IMR-90 (cell line): ENCODE measurements at regions not wholly inside any gene's neighbourhood (a gene's known extent, or its start where the extent isn't known, plus 50 kb on each side); places are given as distances from the start of the nearest gene placed in this dataset.
A peak's percentile ranks its signal among the peaks of the same experiment; 100 is the strongest.

Source experiments
- ATAC-seq: fragments of 200-7000 bp; cut with Tn5 transposase; 2 replicates; pipeline ENCODE4 v1.9.1; 2020; ENCODE audit warnings: low read depth, mild to moderate bottlenecking, moderate library complexity
- BruUV-seq: library from RNA; stranded (reverse); fragments of 400-500 nt; replicated peaks from 2 replicates; lab custom pipeline; 2021; lab: Mats Ljungman, UMichigan
- CTCF ChIA-PET: fragments of 300-600 bp; formaldehyde crosslinking; extraction: SDS; loops from one replicate; lab custom pipeline; 2021; ENCODE audit warnings: antibody characterized with exemption; lab: Yijun Ruan, JAX
- POLR2A ChIA-PET: fragments of 300-600 bp; sonication (Branson Sonifier 250); formaldehyde crosslinking; loops from one replicate; lab custom pipeline; 2022; ENCODE audit warnings: antibody characterized with exemption; ENCODE audit not compliant: unreplicated experiment; lab: Charles Lee
- DNase-seq: peaks from one replicate; pipeline ENCODE4 v3.0.0; 2013
- H2AFZ ChIP-seq: replicated peaks from 2 replicates; pipeline ENCODE3; 2013; ENCODE audit warnings: low read length, mild to moderate bottlenecking; ENCODE audit not compliant: poor library complexity
- H2AK5ac ChIP-seq: 2 replicates; pipeline ENCODE4 v1.6.1; 2013; ENCODE audit warnings: low read depth, low read length, inconsistent platforms
- H2AK9ac ChIP-seq: replicated peaks from 2 replicates; pipeline ENCODE3; 2013; ENCODE audit warnings: mild to moderate bottlenecking, low read depth, low read length, moderate library complexity; ENCODE audit not compliant: poor library complexity
- H2BK120ac ChIP-seq: 2 replicates; pipeline ENCODE4 v1.6.1; 2013; ENCODE audit warnings: low read depth, low read length, inconsistent platforms
- H2BK15ac ChIP-seq: 3 replicates; pipeline ENCODE4 v1.6.1; 2013; ENCODE audit warnings: low read depth, low read length, inconsistent platforms
- H2BK20ac ChIP-seq: 2 replicates; pipeline ENCODE4 v1.6.1; 2013; ENCODE audit warnings: low read depth, mild to moderate bottlenecking, inconsistent platforms, low read length, moderate library complexity
- H2BK5ac ChIP-seq: 2 replicates; pipeline ENCODE4 v1.6.1; 2013; ENCODE audit warnings: mild to moderate bottlenecking, low read depth, low read length, inconsistent platforms; ENCODE audit not compliant: poor library complexity, severe bottlenecking
- H3K14ac ChIP-seq: replicated peaks from 2 replicates; pipeline ENCODE4 v1.6.1; 2013; ENCODE audit warnings: low read depth, low read length, inconsistent platforms
- H3K18ac ChIP-seq: 2 replicates; pipeline ENCODE4 v1.6.1; 2013; ENCODE audit warnings: low read depth, low read length, control low read depth
- H3K23ac ChIP-seq: 2 replicates; pipeline ENCODE4 v1.6.1; 2013; ENCODE audit warnings: low read depth, low read length, inconsistent platforms
- H3K27ac ChIP-seq: 2 replicates; pipeline ENCODE4 v1.5.1; 2013; ENCODE audit warnings: mild to moderate bottlenecking, control low read depth, low read length; ENCODE audit not compliant: insufficient read depth
- H3K27me3 ChIP-seq: 2 replicates; pipeline ENCODE4 v1.6.1; 2013; ENCODE audit warnings: low read length; ENCODE audit not compliant: control insufficient read depth, insufficient read depth
- H3K36me3 ChIP-seq: 2 replicates; pipeline ENCODE4 v1.6.1; 2013; ENCODE audit warnings: low read length, mixed read lengths; ENCODE audit not compliant: control insufficient read depth, insufficient read depth
- H3K4ac ChIP-seq: 2 replicates; pipeline ENCODE4 v1.6.1; 2013; ENCODE audit warnings: low read depth, low read length, inconsistent platforms
- H3K4me1 ChIP-seq: 2 replicates; pipeline ENCODE4 v1.6.1; 2013; ENCODE audit warnings: low read length, mixed read lengths; ENCODE audit not compliant: control insufficient read depth, insufficient read depth
- H3K4me2 ChIP-seq: 2 replicates; pipeline ENCODE4 v1.6.1; 2013; ENCODE audit warnings: low read depth, mild to moderate bottlenecking, control low read depth, low read length, moderate library complexity
- H3K4me3 ChIP-seq: 2 replicates; pipeline ENCODE4 v1.5.1; 2013; ENCODE audit warnings: low read depth, mild to moderate bottlenecking, control low read depth, low read length, moderate library complexity; ENCODE audit not compliant: insufficient read depth
- H3K56ac ChIP-seq: 2 replicates; pipeline ENCODE4 v1.6.1; 2013; ENCODE audit warnings: low read length, inconsistent platforms; ENCODE audit not compliant: insufficient read depth; ENCODE audit errors: extremely low read depth
- H3K79me1 ChIP-seq, 2 experiments: 2 replicates each; pipeline ENCODE4 v1.6.1; 2013; ENCODE audit warnings: low read length in 2 of 2, inconsistent platforms in 1 of 2, low read depth in 1 of 2
- H3K9ac ChIP-seq: 2 replicates; pipeline ENCODE4 v1.6.1; 2013; ENCODE audit warnings: low read depth, low read length, control low read depth
- H3K9me1 ChIP-seq: 2 replicates; pipeline ENCODE4 v1.6.1; 2013; ENCODE audit warnings: low read length, inconsistent platforms; ENCODE audit not compliant: insufficient read depth
- H3K9me3 ChIP-seq: 2 replicates; pipeline ENCODE4 v1.6.1; 2013; ENCODE audit warnings: low read length; ENCODE audit not compliant: control insufficient read depth, insufficient read depth
- H4K20me1 ChIP-seq: 2 replicates; pipeline ENCODE4 v1.6.1; 2013; ENCODE audit warnings: low read length, inconsistent platforms; ENCODE audit not compliant: insufficient read depth
- H4K5ac ChIP-seq: 2 replicates; pipeline ENCODE4 v1.6.1; 2013; ENCODE audit warnings: mild to moderate bottlenecking, low read depth, low read length, control low read depth
- H4K8ac ChIP-seq, 2 experiments: 2 replicates each; pipeline ENCODE4 v1.6.1; 2013; ENCODE audit warnings: low read depth in 2 of 2, low read length in 2 of 2, control low read depth in 1 of 2, inconsistent platforms in 1 of 2
- H4K91ac ChIP-seq: 2 replicates; pipeline ENCODE4 v1.6.1; 2013; ENCODE audit warnings: low read depth, low read length, inconsistent platforms; ENCODE audit not compliant: insufficient read depth
- BHLHE40 ChIP-seq: fragments of 150-350 bp; IDR thresholded peaks from 2 replicates; pipeline ENCODE4 v1.6.1; 2016; ENCODE audit warnings: mild to moderate bottlenecking, low read depth, low read length
- CEBPB ChIP-seq: IDR thresholded peaks from 2 replicates; pipeline ENCODE4 v1.6.1; 2012; ENCODE audit warnings: low read depth, low read length, improper control_type of control experiment
- CHD1 ChIP-seq: IDR thresholded peaks from 2 replicates; pipeline ENCODE4 v1.6.1; 2012; ENCODE audit warnings: low read depth, low read length, improper control_type of control experiment
- FOS ChIP-seq: fragments of 150-350 bp; IDR thresholded peaks from 2 replicates; pipeline ENCODE4 v1.6.1; 2016; ENCODE audit warnings: low read depth, low read length
- MAFK ChIP-seq: IDR thresholded peaks from 2 replicates; pipeline ENCODE4 v1.6.1; 2012; ENCODE audit warnings: low read depth, low read length, improper control_type of control experiment
- MAZ ChIP-seq: IDR thresholded peaks from 2 replicates; pipeline ENCODE4 v1.6.1; 2012; ENCODE audit warnings: low read depth, mild to moderate bottlenecking, low read length, improper control_type of control experiment, moderate library complexity, borderline replicate concordance
- MXI1 ChIP-seq: IDR thresholded peaks from 2 replicates; pipeline ENCODE4 v1.6.1; 2012; ENCODE audit warnings: low read depth, mild to moderate bottlenecking, low read length, moderate library complexity, borderline replicate concordance
- NFE2L2 ChIP-seq: fragments of 150-350 bp; IDR thresholded peaks from 2 replicates; pipeline ENCODE4 v1.6.1; 2016; ENCODE audit warnings: low read depth, mild to moderate bottlenecking, low read length
- POLR2A ChIP-seq: IDR thresholded peaks from 2 replicates; pipeline ENCODE4 v1.6.1; 2012; ENCODE audit warnings: mild to moderate bottlenecking, low read depth, low read length
- RAD21 ChIP-seq: IDR thresholded peaks from 2 replicates; pipeline ENCODE4 v1.6.1; 2012; ENCODE audit warnings: low read length, improper control_type of control experiment
- RCOR1 ChIP-seq: IDR thresholded peaks from 2 replicates; pipeline ENCODE4 v1.6.1; 2012; ENCODE audit warnings: mild to moderate bottlenecking, low read length, improper control_type of control experiment; ENCODE audit not compliant: insufficient replicate concordance
- RFX5 ChIP-seq: IDR thresholded peaks from 2 replicates; pipeline ENCODE4 v1.8.0; 2012; ENCODE audit warnings: low read depth, mild to moderate bottlenecking, low read length, moderate library complexity
- SMC3 ChIP-seq: fragments of 150-350 bp; IDR thresholded peaks from 2 replicates; pipeline ENCODE4 v1.6.1; 2016; ENCODE audit warnings: low read depth, mild to moderate bottlenecking, antibody characterized with exemption, low read length, moderate library complexity
- WGBS, 2 experiments: methylation state at CpG; one replicate each; pipeline versions ENCODE4 v1.1.5 to v1.1.7; 2013; ENCODE audit warnings: missing lambda C conversion rate in 2 of 2; ENCODE audit not compliant: insufficient read length in 1 of 2; ENCODE audit errors: extremely low coverage in 2 of 2; 5-methylcytosine and 5-hydroxymethylcytosine counted together
- dilution Hi-C: fragments of 300-500 bp; cut with HindIII; formaldehyde crosslinking; loops from one replicate; pipeline ENCODE4 v1.14.3; 2018; ENCODE audit warnings: low sequenced_read_pairs; ENCODE audit not compliant: unreplicated experiment
- in situ Hi-C: fragments of 300-500 bp; cut with MboI; formaldehyde crosslinking; loops from 3 replicates; pipeline ENCODE4 v1.14.3; 2019; ENCODE audit warnings: low sequenced_read_pairs, inconsistent platforms, mixed read lengths
- intact Hi-C: fragments of 100-400 bp; cut with micrococcal nuclease; formaldehyde crosslinking; loops from 2 replicates; pipeline ENCODE4 v1.10.0; 2022
- TF ChIP-seq, protein P1 (sequence below): fragments of 150-350 bp; IDR thresholded peaks from 2 replicates; pipeline ENCODE4 v1.6.1; 2017; ENCODE audit warnings: mild to moderate bottlenecking, antibody characterized with exemption, low read length, low read depth
- TF ChIP-seq, protein P2 (sequence below): conservative IDR thresholded peaks from 2 replicates; pipeline ENCODE4 v1.5.1; 2012; ENCODE audit warnings: mild to moderate bottlenecking, low read depth, low read length, improper control_type of control experiment
- TF ChIP-seq, protein P3 (sequence below): fragments of 150-350 bp; IDR thresholded peaks from 2 replicates; pipeline ENCODE4 v1.6.1; 2016; ENCODE audit warnings: low read depth, mild to moderate bottlenecking, low read length, moderate library complexity, borderline replicate concordance

GRCh38 chr7:22631730-22632129, 95.3 kb upstream of the IL6 start:
- H3K9me3 ChIP-seq = no peaks in the 10 kb centered on the region
- H3K4me1 ChIP-seq = peaks cover 7% of the 10 kb centered on the region
- no peak overlapping the region for H4K91ac ChIP-seq
- no TSS peak for BruUV-seq
- ChIA-PET POLR2A (no interaction called here), CTCF (interaction anchor here (0.5 to 0.6 kb wide), 2 partner anchors 10 to 96 kb away, joined by 3 read pairs; no protein-coding TSS in a partner anchor)
- DNase-seq (no peak), ATAC-seq (no peak)
- no peak overlapping the region for H2BK20ac ChIP-seq
- no peak overlapping the region for H3K4me3 ChIP-seq
- H3K79me1 ChIP-seq = no peaks in the 10 kb centered on the region
- dilution Hi-C loops (no loop called here), intact Hi-C loops (no loop called here), in situ Hi-C loops (no loop called here)
- no peak overlapping the region for H3K4ac ChIP-seq
- H3K56ac ChIP-seq = no peak overlapping the region
- H2AK9ac ChIP-seq = no peak overlapping the region
- no peak overlapping the region for H3K9ac ChIP-seq
- peak overlapping the region; percentile 39; the same call in 1 of the 2 replicates for H2BK120ac ChIP-seq
- H2AFZ ChIP-seq = no peak overlapping the region
- no peaks in the 10 kb centered on the region for H4K20me1 ChIP-seq
- H3K23ac ChIP-seq = no peak overlapping the region
- H3K36me3 ChIP-seq = no peaks in the 10 kb centered on the region
- H3K14ac ChIP-seq = peak overlapping the region; percentile 27
- no peak overlapping the region for H3K27ac ChIP-seq
- no peak overlapping the region for H2BK5ac ChIP-seq
- no peaks in the 10 kb centered on the region for H3K27me3 ChIP-seq
- peak overlapping the region; percentile 68; the same call in 1 of the 2 replicates for H3K18ac ChIP-seq
- peak overlapping the region; percentile 20; the same call in 1 of the 3 replicates for H2BK15ac ChIP-seq
- no peak overlapping the region for H2AK5ac ChIP-seq
- H4K8ac ChIP-seq = no peak overlapping the region
- no peaks in the 10 kb centered on the region for H3K9me1 ChIP-seq
- no peak overlapping the region for H3K4me2 ChIP-seq
- no peak for TF ChIP-seq NFE2L2
- TF ChIP-seq BHLHE40 = no peak
- TF ChIP-seq, protein P1, sequence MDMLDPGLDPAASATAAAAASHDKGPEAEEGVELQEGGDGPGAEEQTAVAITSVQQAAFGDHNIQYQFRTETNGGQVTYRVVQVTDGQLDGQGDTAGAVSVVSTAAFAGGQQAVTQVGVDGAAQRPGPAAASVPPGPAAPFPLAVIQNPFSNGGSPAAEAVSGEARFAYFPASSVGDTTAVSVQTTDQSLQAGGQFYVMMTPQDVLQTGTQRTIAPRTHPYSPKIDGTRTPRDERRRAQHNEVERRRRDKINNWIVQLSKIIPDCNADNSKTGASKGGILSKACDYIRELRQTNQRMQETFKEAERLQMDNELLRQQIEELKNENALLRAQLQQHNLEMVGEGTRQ = no peak
- TF ChIP-seq, protein P2, sequence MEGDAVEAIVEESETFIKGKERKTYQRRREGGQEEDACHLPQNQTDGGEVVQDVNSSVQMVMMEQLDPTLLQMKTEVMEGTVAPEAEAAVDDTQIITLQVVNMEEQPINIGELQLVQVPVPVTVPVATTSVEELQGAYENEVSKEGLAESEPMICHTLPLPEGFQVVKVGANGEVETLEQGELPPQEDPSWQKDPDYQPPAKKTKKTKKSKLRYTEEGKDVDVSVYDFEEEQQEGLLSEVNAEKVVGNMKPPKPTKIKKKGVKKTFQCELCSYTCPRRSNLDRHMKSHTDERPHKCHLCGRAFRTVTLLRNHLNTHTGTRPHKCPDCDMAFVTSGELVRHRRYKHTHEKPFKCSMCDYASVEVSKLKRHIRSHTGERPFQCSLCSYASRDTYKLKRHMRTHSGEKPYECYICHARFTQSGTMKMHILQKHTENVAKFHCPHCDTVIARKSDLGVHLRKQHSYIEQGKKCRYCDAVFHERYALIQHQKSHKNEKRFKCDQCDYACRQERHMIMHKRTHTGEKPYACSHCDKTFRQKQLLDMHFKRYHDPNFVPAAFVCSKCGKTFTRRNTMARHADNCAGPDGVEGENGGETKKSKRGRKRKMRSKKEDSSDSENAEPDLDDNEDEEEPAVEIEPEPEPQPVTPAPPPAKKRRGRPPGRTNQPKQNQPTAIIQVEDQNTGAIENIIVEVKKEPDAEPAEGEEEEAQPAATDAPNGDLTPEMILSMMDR = no peak
- TF ChIP-seq, protein P3, sequence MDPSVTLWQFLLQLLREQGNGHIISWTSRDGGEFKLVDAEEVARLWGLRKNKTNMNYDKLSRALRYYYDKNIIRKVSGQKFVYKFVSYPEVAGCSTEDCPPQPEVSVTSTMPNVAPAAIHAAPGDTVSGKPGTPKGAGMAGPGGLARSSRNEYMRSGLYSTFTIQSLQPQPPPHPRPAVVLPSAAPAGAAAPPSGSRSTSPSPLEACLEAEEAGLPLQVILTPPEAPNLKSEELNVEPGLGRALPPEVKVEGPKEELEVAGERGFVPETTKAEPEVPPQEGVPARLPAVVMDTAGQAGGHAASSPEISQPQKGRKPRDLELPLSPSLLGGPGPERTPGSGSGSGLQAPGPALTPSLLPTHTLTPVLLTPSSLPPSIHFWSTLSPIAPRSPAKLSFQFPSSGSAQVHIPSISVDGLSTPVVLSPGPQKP = no peak
- no peak for TF ChIP-seq SMC3
- TF ChIP-seq RCOR1 = no peak
- TF ChIP-seq RAD21 = no peak
- no peak for TF ChIP-seq RFX5
- no peak for TF ChIP-seq FOS
- no peak for TF ChIP-seq CHD1
- no peak for TF ChIP-seq CEBPB
- no peak for TF ChIP-seq MAZ
- TF ChIP-seq MAFK = no peak
- TF ChIP-seq MXI1 = no peak
- TF ChIP-seq POLR2A = no peak
- no peak overlapping the region for H4K5ac ChIP-seq
- no CpG with 5 or more reads among the region's 2 CpGs for WGBS, 2 experiments
